ENCODE measurements at regions not wholly inside any gene's neighbourhood (a gene's known extent, or its start where the extent isn't known, plus 50 kb on each side); places are given as distances from the start of the nearest gene placed in this dataset.

DNA sequence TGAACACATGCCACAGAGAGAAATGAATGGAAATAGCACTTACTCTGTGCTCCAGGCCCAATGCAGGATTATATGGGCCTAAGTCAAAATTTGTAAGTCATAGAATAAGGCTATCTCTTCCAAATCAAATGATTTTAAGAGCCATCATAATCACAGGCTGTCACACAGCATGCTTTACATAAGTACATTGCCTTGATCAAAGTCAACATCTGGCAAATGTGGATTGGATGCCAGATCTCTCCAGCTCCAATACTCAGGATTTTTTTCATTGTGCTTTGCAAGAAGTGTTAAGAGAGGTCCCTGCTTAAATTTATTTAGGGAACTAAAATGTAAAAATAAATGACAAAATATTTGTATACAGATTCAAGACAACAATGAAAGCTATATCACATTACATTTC is 299.9 kb downstream of the PRDM5 start:
- no peak overlapping the region for H2BK20ac ChIP-seq (ENCODE audit: low read depth, low read length, poor library complexity, severe bottlenecking)
- H3K9me3 ChIP-seq (ENCODE audit: control insufficient read depth, low read depth, low read length) = no peaks in the 10 kb centered on the region
- H3K9me3 Mint-ChIP-seq = peaks cover 0 to 2% of the 10 kb centered on the region in 2 experiments; a peak in 2 of 5 replicates
- no peak overlapping the region for H3K18ac ChIP-seq (ENCODE audit: insufficient read length, low read depth, low read length)
- H3K23me2 ChIP-seq (ENCODE audit: insufficient read length, low read depth, low read length, poor library complexity, severe bottlenecking) = no peaks in the 10 kb centered on the region
- no peak overlapping the region for H4K91ac ChIP-seq (ENCODE audit: insufficient read length, low read depth, low read length)
- no peak overlapping the region for H3K4me3 Mint-ChIP-seq
- H3T11ph ChIP-seq (ENCODE audit: low read length) = no peak overlapping the region
- H2AFZ ChIP-seq (ENCODE audit: low read length) = no peak overlapping the region
- no peak overlapping the region for H3K9ac ChIP-seq (ENCODE audit: extremely low read depth, insufficient read length, low read length)
- H3K27me3 ChIP-seq (ENCODE audit: insufficient read depth, low read length) = no peaks in the 10 kb centered on the region
- H3K27me3 Mint-ChIP-seq (ENCODE audit: low read depth) = no peaks in the 10 kb centered on the region
- no peak overlapping the region for H3K14ac ChIP-seq (ENCODE audit: insufficient read depth, low read length)
- TF ChIP-seq, protein P1, sequence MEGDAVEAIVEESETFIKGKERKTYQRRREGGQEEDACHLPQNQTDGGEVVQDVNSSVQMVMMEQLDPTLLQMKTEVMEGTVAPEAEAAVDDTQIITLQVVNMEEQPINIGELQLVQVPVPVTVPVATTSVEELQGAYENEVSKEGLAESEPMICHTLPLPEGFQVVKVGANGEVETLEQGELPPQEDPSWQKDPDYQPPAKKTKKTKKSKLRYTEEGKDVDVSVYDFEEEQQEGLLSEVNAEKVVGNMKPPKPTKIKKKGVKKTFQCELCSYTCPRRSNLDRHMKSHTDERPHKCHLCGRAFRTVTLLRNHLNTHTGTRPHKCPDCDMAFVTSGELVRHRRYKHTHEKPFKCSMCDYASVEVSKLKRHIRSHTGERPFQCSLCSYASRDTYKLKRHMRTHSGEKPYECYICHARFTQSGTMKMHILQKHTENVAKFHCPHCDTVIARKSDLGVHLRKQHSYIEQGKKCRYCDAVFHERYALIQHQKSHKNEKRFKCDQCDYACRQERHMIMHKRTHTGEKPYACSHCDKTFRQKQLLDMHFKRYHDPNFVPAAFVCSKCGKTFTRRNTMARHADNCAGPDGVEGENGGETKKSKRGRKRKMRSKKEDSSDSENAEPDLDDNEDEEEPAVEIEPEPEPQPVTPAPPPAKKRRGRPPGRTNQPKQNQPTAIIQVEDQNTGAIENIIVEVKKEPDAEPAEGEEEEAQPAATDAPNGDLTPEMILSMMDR (conservative IDR thresholded peaks at IDR 0.05) = no peak
- H3K56ac ChIP-seq (ENCODE audit: insufficient read length, low read depth, low read length) = no peak overlapping the region
- no peaks in the 10 kb centered on the region for H3K79me2 ChIP-seq (ENCODE audit: insufficient read depth, low read length)
- H2BK15ac ChIP-seq (ENCODE audit: low read depth, low read length) = no peak overlapping the region
- no peaks in the 10 kb centered on the region for H3K4me1 Mint-ChIP-seq
- no peaks in the 10 kb centered on the region for H3K4me1 ChIP-seq (ENCODE audit: insufficient read depth, low read length)
- no peak overlapping the region for H4K5ac ChIP-seq (ENCODE audit: insufficient read length, low read depth, low read length)
- DNase-seq = no peak
- no peak overlapping the region for H3K4me2 ChIP-seq (ENCODE audit: insufficient read depth, insufficient read length, low read length)
- H3K23ac ChIP-seq (ENCODE audit: insufficient read length, low read depth, low read length) = no peak overlapping the region
- H2BK120ac ChIP-seq (ENCODE audit: low read depth, low read length, poor library complexity, severe bottlenecking) = no peak overlapping the region
- H3K4ac ChIP-seq (ENCODE audit: low read depth, low read length) = no peak overlapping the region
- no peak overlapping the region for H3K27ac ChIP-seq (ENCODE audit: insufficient read length, low read depth, low read length)
- H4K20me1 ChIP-seq (ENCODE audit: control insufficient read depth, insufficient read depth, insufficient read length) = no peaks in the 10 kb centered on the region
- H3K79me1 ChIP-seq (ENCODE audit: insufficient read depth, low read depth, low read length, poor library complexity, severe bottlenecking) = no peaks in the 10 kb centered on the region
- H2BK5ac ChIP-seq (ENCODE audit: insufficient read length, low read length) = no peak overlapping the region
- no peaks in the 10 kb centered on the region for H3K36me3 Mint-ChIP-seq (ENCODE audit: insufficient read depth in 1 of 3, low read depth in 3 of 3)
- no peak overlapping the region for H2AK5ac ChIP-seq (ENCODE audit: insufficient read length, low read length)
- no peak overlapping the region for H4K8ac ChIP-seq (replicated peaks; ENCODE audit: insufficient read length, low read depth, low read length)
- no peak overlapping the region for H2BK12ac ChIP-seq (ENCODE audit: insufficient read length, low read depth, low read length)
- no peak overlapping the region for H3K27ac Mint-ChIP-seq

All from H9 (cell line).